Loucy (cell line): ENCODE measurements at regions not wholly inside any gene's neighbourhood (a gene's known extent, or its start where the extent isn't known, plus 50 kb on each side); places are given as distances from the start of the nearest gene placed in this dataset.
A peak's percentile ranks its signal among the peaks of the same experiment; 100 is the strongest.
"Not testable (repeated sequence)": the region's sequence is repeated elsewhere in the genome, so short reads cannot be mapped to it uniquely, and the experiment has no call there.

Source experiments
- H2AFZ ChIP-seq: fragments of 200-600 bp; sonication (generic); 2 replicates; pipeline ENCODE4 v1.6.0; 2016; ENCODE audit warnings: antibody characterized with exemption, mild to moderate bottlenecking, low read length, moderate library complexity
- H3F3A ChIP-seq: fragments of 200-600 bp; 2 replicates; pipeline ENCODE4 v1.6.0; 2016; ENCODE audit warnings: antibody characterized with exemption, low read depth, mild to moderate bottlenecking
- H3K27me3 ChIP-seq: fragments of 200-600 bp; sonication (generic); 2 replicates; pipeline ENCODE4 v1.6.1; 2014; ENCODE audit warnings: low read length, mild to moderate bottlenecking; ENCODE audit not compliant: insufficient read depth, poor library complexity, severe bottlenecking
- H3K36me3 ChIP-seq: fragments of 200-600 bp; sonication (generic); 2 replicates; pipeline ENCODE4 v1.6.1; 2016; ENCODE audit warnings: low read length; ENCODE audit not compliant: insufficient read depth
- H3K4me1 ChIP-seq: fragments of 200-600 bp; sonication (generic); 2 replicates; pipeline ENCODE4 v1.5.1; 2014; ENCODE audit warnings: low read length, mild to moderate bottlenecking; ENCODE audit not compliant: insufficient read depth, poor library complexity, severe bottlenecking
- H3K4me2 ChIP-seq: fragments of 200-600 bp; sonication (generic); 2 replicates; pipeline ENCODE4 v1.6.0; 2014; ENCODE audit warnings: antibody characterized with exemption, low read length, low read depth, mild to moderate bottlenecking; ENCODE audit not compliant: poor library complexity, severe bottlenecking
- H3K4me3 ChIP-seq: fragments of 200-600 bp; sonication (generic); 2 replicates; pipeline ENCODE4 v1.5.1; 2014; ENCODE audit warnings: low read length, mild to moderate bottlenecking, mixed read lengths; ENCODE audit not compliant: poor library complexity, severe bottlenecking
- H3K79me2 ChIP-seq: fragments of 200-600 bp; sonication (generic); 2 replicates; pipeline ENCODE4 v1.6.1; 2014; ENCODE audit warnings: low read length; ENCODE audit not compliant: insufficient read depth
- H3K9ac ChIP-seq: fragments of 200-600 bp; sonication (generic); 2 replicates; pipeline ENCODE4 v1.6.0; 2014; ENCODE audit warnings: mild to moderate bottlenecking, low read depth, low read length, moderate library complexity; ENCODE audit not compliant: poor library complexity, severe bottlenecking
- H3K9me2 ChIP-seq: fragments of 200-600 bp; sonication (generic); replicated peaks from 2 replicates; pipeline ENCODE4 v1.6.1; 2016; ENCODE audit warnings: low read depth, low read length, mixed read lengths
- H3K9me3 ChIP-seq: fragments of 200-600 bp; sonication (generic); 2 replicates; pipeline ENCODE4 v1.6.1; 2014; ENCODE audit warnings: mild to moderate bottlenecking, antibody characterized with exemption, low read length, low read depth; ENCODE audit not compliant: insufficient read depth
- H4K20me1 ChIP-seq: fragments of 200-600 bp; sonication (generic); 2 replicates; pipeline ENCODE4 v1.6.0; 2014; ENCODE audit warnings: antibody characterized with exemption, low read length, mild to moderate bottlenecking; ENCODE audit not compliant: insufficient read depth, poor library complexity, severe bottlenecking

DNA sequence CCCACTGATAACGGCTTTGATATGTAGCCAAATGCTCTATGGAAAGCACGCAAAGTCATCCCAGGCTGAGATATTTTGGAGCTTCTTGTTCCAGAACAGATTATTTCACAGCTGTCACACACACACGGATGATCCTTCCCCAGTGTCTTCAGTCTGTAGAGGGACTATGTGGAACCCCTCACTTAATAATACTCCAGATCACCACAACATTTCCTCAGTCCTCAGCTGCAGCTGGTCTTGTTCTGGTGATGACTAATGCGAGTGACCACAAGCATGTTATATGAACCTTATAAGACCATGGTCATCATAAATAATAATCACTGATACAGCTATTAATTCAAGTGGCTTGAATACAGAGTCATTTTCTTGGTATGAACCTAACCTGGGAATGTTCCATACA, 490.7 kb downstream of the RPIA start:
- H4K20me1 ChIP-seq, H3K27me3 ChIP-seq, H3K4me2 ChIP-seq, H3F3A ChIP-seq, H3K9me2 ChIP-seq, H3K4me3 ChIP-seq, H3K79me2 ChIP-seq, H3K9me3 ChIP-seq, H2AFZ ChIP-seq, H3K36me3 ChIP-seq, H3K9ac ChIP-seq: not testable (repeated sequence)
- H3K4me1 ChIP-seq = peaks cover 15% of the 10 kb centered on the region

DNA sequence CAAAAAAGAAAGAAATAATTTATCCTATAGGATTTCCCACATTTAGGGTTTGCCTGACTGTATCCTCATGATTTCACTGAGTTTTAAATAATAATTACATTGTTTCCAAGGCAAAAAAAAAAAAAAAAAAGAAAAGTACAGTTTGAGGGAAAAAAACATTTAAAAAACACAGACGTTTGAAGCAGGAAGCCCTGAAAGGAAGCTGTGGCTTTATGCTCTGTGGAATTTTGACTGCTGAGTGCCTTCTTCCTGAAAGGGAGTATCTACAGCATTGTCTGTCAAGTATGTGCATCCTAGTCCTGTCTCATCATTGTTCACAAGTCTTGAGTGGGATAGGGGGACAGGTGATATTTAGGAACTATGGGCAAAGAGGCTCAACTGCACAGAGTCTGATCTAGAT, 493.3 kb downstream of the RPIA start:
- H4K20me1 ChIP-seq, H3K9me2 ChIP-seq, H2AFZ ChIP-seq, H3K27me3 ChIP-seq, H3K79me2 ChIP-seq, H3K36me3 ChIP-seq, H3K9me3 ChIP-seq, H3F3A ChIP-seq: not testable (repeated sequence)
- Histone ChIP-seq H3K4me2 (peak overlapping the region; percentile 32), H3K9ac (peak overlapping the region; percentile 36), H3K4me3 (peak overlapping the region; percentile 21), H3K4me1 (peaks cover 35% of the 10 kb centered on the region)

DNA sequence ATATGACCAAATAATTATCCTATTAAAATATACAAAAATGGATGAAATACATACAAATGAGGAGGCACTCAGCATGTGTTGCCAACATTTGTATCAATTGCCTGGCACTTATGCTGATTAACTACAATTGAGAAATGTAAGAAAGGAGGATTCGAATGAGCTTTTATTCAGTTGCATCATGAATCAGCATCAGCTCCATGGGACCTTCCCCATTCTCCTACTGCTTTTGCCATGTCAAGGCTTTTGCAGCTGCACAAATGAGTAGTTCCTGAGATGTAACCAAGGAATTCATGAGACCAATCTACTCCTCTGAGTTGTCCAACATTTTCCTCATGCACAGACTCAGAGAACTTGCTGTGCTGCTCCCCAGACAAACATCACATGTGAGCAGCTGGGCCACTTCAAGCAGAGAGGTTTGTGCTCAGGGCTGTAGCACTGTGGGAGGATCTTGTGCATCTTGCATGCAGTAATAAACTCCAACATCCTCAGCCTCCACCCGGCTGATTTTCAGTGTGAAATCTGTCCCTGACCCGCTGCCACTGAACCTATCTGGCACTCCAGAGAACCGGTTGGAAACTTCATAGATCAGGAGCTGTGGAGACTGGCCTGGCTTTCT, 504.3 kb downstream of the RPIA start:
- not testable (repeated sequence) for H3K4me3 ChIP-seq, H3K9me2 ChIP-seq, H3K4me2 ChIP-seq, H3K36me3 ChIP-seq, H3F3A ChIP-seq, H3K9me3 ChIP-seq, H3K79me2 ChIP-seq, H2AFZ ChIP-seq, H4K20me1 ChIP-seq, H3K27me3 ChIP-seq, H3K9ac ChIP-seq
- H3K4me1 ChIP-seq = peaks cover 18% of the 10 kb centered on the region

DNA sequence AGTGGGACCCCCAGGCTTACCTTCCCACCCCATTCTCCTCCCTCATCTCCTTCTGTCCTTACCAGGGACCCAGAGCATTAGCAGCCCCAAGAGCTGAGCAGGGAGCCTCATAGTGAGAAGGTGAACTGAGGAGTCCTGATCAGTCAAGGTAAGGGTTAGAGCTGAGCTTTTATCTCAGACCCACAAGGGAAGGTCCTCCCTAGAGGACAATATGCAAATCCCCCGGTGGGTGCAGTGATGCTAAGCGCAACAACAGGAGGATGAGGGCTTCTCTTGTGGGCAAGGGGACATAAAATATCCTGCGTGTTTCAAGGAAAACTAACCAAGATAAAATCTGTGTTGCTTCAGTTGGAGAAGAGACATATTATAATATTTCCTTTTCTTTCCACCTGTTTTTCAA, 505.2 kb downstream of the RPIA start:
- H3K9ac ChIP-seq, H3K79me2 ChIP-seq, H3K4me2 ChIP-seq, H2AFZ ChIP-seq, H3K4me3 ChIP-seq, H3K27me3 ChIP-seq, H3K36me3 ChIP-seq, H3F3A ChIP-seq, H4K20me1 ChIP-seq, H3K9me3 ChIP-seq, H3K9me2 ChIP-seq: not testable (repeated sequence)
- H3K4me1 ChIP-seq = peaks cover 14% of the 10 kb centered on the region

DNA sequence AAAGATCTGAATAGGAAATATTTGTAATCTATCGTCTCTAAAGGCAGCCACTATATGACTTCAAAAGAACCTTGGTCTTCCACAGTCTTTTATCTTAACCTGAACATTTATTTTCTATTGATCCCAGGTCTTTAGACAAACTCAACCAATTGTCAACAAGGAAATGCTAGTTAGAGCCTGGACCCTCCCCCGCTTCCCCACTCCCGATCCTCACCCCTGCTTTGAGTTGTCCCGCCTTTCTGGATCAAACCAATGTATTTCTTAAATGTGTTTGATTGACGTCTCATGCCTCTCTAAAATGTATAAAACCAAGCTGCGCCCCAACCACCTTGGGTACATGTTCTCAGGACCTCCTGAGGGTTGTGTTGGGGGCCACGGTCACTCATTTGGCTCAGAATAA, 506.6 kb downstream of the RPIA start:
- H3K36me3 ChIP-seq, H3F3A ChIP-seq, H3K27me3 ChIP-seq, H4K20me1 ChIP-seq, H3K9ac ChIP-seq, H3K4me3 ChIP-seq, H3K9me3 ChIP-seq, H2AFZ ChIP-seq, H3K9me2 ChIP-seq, H3K79me2 ChIP-seq, H3K4me2 ChIP-seq: not testable (repeated sequence)
- peaks cover 17% of the 10 kb centered on the region for H3K4me1 ChIP-seq

DNA sequence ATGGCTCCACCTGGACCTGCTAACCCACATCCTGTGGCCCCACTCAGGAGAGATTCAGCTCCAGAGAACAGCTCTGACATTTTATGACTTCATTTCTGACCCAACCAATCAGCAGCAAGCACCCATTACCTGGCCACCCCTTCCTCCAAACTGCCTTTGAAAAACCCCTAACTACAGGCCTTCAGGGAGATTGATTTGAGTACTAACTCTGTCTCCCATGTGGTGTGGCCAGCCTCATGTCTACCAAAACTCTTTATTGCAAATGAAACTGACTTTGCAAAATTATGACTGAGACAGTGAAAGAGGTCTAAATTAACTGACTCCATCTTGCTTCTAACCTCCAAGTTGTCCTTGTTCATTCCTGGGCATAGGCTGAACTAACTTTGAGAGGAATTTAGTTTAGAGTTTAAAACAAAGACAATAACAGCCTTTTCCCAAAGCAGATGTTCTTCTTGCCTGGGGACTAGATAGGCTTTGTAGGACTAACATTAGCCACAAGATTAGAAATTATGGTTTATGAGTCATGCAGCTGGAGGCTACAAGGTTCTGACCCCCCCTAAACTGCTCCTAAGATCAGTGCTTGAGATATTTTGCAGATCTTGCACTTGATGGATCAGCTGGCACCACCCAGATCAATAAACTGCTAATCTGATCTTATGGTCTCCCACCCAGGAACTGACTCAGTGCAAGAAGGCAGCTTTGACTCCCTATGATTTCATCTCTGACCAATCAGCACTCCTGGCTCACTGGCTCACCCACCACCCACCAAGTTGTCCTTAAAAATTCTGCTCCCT, 508.2 kb downstream of the RPIA start:
- H4K20me1 ChIP-seq, H3F3A ChIP-seq, H3K27me3 ChIP-seq, H3K4me3 ChIP-seq, H2AFZ ChIP-seq, H3K79me2 ChIP-seq, H3K9me3 ChIP-seq, H3K36me3 ChIP-seq, H3K9me2 ChIP-seq, H3K9ac ChIP-seq: not testable (repeated sequence)
- Histone ChIP-seq H3K4me2 (peak overlapping the region; percentile 31), H3K4me1 (peaks cover 17% of the 10 kb centered on the region)

DNA sequence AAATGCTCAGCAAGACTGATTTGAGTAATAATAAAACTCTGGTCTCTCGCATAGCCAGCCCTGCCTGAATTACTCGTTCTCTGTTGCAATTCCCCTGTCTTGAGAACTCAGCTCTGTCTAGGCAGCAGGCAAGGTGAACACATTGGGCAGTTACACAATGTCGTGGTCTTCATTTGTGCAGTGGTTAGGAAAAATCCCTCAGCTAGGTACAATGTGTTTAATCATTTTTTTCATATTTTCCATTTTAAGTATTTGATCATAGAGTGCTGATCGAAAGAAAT, 508.7 kb downstream of the RPIA start:
- H2AFZ ChIP-seq, H3K36me3 ChIP-seq, H3K9me2 ChIP-seq, H3K9ac ChIP-seq, H3K27me3 ChIP-seq, H4K20me1 ChIP-seq, H3K4me3 ChIP-seq, H3K9me3 ChIP-seq, H3K79me2 ChIP-seq, H3F3A ChIP-seq: not testable (repeated sequence)
- Histone ChIP-seq H3K4me1 (peaks cover 17% of the 10 kb centered on the region), H3K4me2 (peak overlapping the region; percentile 31)
